ENCODE measurements at regions not wholly inside any gene's neighbourhood (a gene's known extent, or its start where the extent isn't known, plus 50 kb on each side); places are given as distances from the start of the nearest gene placed in this dataset.

DNA sequence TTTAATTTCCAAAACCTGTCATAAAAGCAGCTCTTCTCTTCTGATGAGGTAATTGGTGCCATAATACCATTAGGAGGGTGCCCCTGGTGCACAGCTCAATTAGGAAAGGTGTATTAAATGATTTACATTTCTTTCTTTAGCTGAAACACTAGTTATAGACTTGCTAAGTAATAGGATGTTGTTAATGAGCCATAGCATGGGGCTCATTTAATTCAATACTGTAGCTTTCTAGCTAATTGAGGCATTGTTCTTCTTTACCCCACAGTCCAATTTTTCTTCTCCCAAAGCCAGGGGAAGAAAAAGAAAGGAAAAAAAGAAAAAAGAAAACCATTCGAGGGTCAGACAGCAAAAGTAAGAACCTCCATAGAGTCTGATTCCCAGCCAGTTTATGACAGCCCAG is 164.0 kb upstream of the HES1 start:
- Mint-ChIP-seq H3K27me3 (ENCODE audit: low read depth) (peaks cover 20% of the 10 kb centered on the region), H3K4me3 (no peak overlapping the region), H3K9me3 (peaks cover 2% of the 10 kb centered on the region), H3K36me3 (ENCODE audit: low read depth) (no peaks in the 10 kb centered on the region), H3K4me1 (peaks cover 63% of the 10 kb centered on the region), H3K27ac (ENCODE audit: unreplicated experiment) (no peak overlapping the region)
- DNase-seq (ENCODE audit: low read depth, low spot score) = no peak
- TF ChIP-seq, protein P1, sequence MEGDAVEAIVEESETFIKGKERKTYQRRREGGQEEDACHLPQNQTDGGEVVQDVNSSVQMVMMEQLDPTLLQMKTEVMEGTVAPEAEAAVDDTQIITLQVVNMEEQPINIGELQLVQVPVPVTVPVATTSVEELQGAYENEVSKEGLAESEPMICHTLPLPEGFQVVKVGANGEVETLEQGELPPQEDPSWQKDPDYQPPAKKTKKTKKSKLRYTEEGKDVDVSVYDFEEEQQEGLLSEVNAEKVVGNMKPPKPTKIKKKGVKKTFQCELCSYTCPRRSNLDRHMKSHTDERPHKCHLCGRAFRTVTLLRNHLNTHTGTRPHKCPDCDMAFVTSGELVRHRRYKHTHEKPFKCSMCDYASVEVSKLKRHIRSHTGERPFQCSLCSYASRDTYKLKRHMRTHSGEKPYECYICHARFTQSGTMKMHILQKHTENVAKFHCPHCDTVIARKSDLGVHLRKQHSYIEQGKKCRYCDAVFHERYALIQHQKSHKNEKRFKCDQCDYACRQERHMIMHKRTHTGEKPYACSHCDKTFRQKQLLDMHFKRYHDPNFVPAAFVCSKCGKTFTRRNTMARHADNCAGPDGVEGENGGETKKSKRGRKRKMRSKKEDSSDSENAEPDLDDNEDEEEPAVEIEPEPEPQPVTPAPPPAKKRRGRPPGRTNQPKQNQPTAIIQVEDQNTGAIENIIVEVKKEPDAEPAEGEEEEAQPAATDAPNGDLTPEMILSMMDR (conservative IDR thresholded peaks at IDR 0.05) = no peak

DNA sequence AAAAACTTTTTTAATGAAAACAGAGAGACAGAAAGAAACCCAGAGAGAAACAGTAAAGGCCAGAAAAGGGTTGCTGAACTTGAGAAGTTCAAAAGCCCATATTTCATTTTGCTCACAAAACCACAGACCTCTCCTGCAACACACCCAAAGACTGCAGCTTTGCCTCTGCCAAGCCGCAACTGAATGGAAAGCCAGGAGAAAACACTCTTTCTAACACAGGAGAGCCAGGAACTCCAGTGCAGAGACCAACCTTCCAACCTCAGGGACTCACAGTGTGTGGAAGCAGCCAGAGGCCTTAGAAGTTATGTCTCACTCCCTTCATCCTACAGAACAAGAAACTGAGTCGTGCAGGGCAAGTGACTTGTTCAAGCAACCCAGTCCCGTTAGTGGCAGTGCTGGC is 163.1 kb upstream of the HES1 start:
- TF ChIP-seq, protein P1 (conservative IDR thresholded peaks at IDR 0.05) = no peak
- peaks cover 2% of the 10 kb centered on the region for H3K9me3 Mint-ChIP-seq
- no peak overlapping the region for H3K27ac Mint-ChIP-seq (ENCODE audit: unreplicated experiment)
- peaks cover 20% of the 10 kb centered on the region for H3K27me3 Mint-ChIP-seq (ENCODE audit: low read depth)
- peaks cover 66% of the 10 kb centered on the region for H3K4me1 Mint-ChIP-seq
- no peak overlapping the region for H3K4me3 Mint-ChIP-seq
- H3K36me3 Mint-ChIP-seq (ENCODE audit: low read depth) = no peaks in the 10 kb centered on the region
- no peak for DNase-seq (ENCODE audit: low read depth, low spot score)

DNA sequence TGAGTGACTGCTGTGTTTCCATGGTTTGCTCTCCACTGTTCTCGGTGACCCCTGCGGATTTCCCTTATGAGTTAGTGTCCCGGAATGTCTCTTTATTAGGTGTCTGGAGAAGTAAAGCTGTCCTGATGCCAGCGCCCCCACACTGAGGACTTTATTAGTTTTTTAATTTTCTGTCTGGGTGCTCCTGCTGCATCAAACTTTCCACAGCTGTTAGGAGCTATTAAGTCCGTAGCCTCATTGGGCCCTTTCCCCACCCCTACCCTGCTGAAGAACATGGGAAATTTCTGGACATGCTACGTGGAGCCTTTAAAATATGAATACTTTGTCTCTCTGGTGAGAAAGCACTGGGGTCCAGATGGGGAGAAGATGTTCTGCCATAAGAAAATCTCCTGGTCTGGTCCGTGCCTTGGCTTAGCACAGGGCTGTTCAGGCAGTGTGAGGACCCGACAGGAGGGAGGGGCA is 161.7 kb upstream of the HES1 start:
- Mint-ChIP-seq H3K36me3 (ENCODE audit: low read depth) (no peaks in the 10 kb centered on the region), H3K27ac (ENCODE audit: unreplicated experiment) (no peak overlapping the region), H3K4me1 (peaks cover 67% of the 10 kb centered on the region), H3K27me3 (ENCODE audit: low read depth) (peaks cover 22% of the 10 kb centered on the region), H3K9me3 (peaks cover 2% of the 10 kb centered on the region), H3K4me3 (no peak overlapping the region)
- no peak for DNase-seq (ENCODE audit: low read depth, low spot score)
- TF ChIP-seq, protein P1 (conservative IDR thresholded peaks at IDR 0.05) = no peak

DNA sequence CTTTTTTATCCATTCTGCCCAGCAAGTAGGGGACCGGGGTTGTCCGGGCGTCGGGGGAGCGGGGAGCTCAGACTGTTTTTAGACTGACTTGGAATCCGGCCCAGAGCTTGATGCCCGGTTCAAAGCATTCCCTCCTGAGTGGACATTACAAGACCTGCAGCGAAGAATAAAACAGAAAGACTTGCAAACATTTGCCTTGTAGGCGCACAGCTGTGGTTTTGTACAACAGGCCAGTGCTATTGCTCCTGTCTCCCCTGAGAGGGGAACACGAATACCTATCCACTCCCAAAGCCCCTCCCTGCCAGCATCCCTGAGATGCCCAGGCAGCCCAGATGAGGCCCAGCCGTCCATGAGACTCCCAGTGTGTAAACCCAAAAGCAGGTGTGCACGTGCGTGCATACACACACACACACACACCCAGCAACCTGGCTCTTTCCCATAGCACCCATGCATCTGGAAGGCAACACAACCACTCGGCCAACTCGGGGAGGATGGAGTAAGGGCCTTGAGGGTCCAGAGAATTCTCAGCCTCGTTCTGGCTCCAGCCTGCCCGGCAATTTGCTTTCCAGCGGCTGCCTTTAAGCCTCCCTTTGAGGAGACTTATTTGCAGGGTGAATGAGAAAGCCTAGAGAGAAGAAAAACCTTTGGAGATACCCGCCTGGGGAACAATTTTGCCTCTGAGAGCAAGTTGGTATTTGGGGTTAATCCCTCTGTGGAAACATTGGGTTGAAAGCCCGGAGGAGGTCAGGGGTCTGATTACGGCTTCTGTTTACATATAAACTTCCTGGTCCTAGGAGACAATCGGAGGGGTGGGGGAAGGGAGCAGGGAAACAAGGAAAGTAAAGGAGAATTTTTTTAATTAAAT is 161.0 kb upstream of the HES1 start:
- Mint-ChIP-seq H3K4me3 (peak overlapping the region; percentile 63), H3K36me3 (ENCODE audit: low read depth) (no peaks in the 10 kb centered on the region), H3K27ac (ENCODE audit: unreplicated experiment) (peak overlapping the region; percentile 78), H3K4me1 (peaks cover 65% of the 10 kb centered on the region), H3K9me3 (peaks cover 2% of the 10 kb centered on the region), H3K27me3 (ENCODE audit: low read depth) (peaks cover 22% of the 10 kb centered on the region)
- no peak for DNase-seq (ENCODE audit: low read depth, low spot score)
- TF ChIP-seq, protein P1 (conservative IDR thresholded peaks at IDR 0.05) = no peak

DNA sequence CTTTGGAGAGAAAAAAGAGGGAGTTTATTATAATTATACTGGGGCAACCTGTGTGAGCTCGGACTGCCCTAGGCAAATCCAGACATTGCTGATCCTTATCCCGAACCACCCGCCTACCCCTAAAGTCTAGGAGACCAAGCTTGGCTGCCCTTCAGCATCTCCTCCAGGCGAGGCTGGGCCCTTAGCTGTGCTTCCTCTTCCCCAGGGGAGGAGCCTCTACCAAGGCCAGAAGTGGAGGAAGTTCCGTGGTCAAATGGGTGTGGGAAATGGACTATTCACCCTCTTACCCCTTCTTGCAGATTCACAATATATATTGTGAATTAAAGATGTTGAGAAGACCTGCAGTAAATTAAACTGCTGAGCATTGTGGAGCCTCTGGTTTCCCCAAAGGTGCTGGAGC is 158.3 kb upstream of the HES1 start:
- no peaks in the 10 kb centered on the region for H3K9me3 Mint-ChIP-seq
- H3K27me3 Mint-ChIP-seq (ENCODE audit: low read depth) = peaks cover 28% of the 10 kb centered on the region
- H3K4me3 Mint-ChIP-seq = no peak overlapping the region

More for the DNA sequence above, 158.3 kb upstream of the HES1 start:
- TF ChIP-seq, protein P1 (conservative IDR thresholded peaks at IDR 0.05) = no peak
- Mint-ChIP-seq H3K36me3 (ENCODE audit: low read depth) (no peaks in the 10 kb centered on the region), H3K4me1 (peaks cover 49% of the 10 kb centered on the region), H3K27ac (ENCODE audit: unreplicated experiment) (no peak overlapping the region)
- no peak for DNase-seq (ENCODE audit: low read depth, low spot score)

All from neural crest cell (in vitro differentiated cells).